Large intestine (tissue), 3 donors: ENCODE measurements at regions not wholly inside any gene's neighbourhood (a gene's known extent, or its start where the extent isn't known, plus 50 kb on each side); places are given as distances from the start of the nearest gene placed in this dataset.

Experiments
- DNase-seq, 2 donors: peaks; one replicate each; pipeline versions ENCODE4 v3.0.0 to v3.0.0-alpha.2; 2013
- H3K27ac ChIP-seq: one replicate; pipeline ENCODE4 v1.5.1; 2013; ENCODE audit warnings: low read length
- H3K27me3 ChIP-seq: 2 replicates; pipeline ENCODE4 v1.6.1; 2013; ENCODE audit warnings: low read length; ENCODE audit not compliant: control insufficient read depth, insufficient read depth
- H3K36me3 ChIP-seq: 2 replicates; pipeline ENCODE4 v1.6.1; 2013; ENCODE audit warnings: low read length; ENCODE audit not compliant: control insufficient read depth, insufficient read depth
- H3K4me1 ChIP-seq: one replicate; pipeline ENCODE4 v1.6.1; 2013; ENCODE audit warnings: low read length; ENCODE audit not compliant: control insufficient read depth, insufficient read depth
- H3K4me3 ChIP-seq: one replicate; pipeline ENCODE4 v1.5.1; 2013; ENCODE audit warnings: low read length
- H3K9me3 ChIP-seq: one replicate; pipeline ENCODE4 v1.6.1; 2013; ENCODE audit warnings: mild to moderate bottlenecking, low read depth, low read length, moderate library complexity; ENCODE audit not compliant: control insufficient read depth
- WGBS: methylation state at CpG from one replicate; pipeline ENCODE4 v1.1.5; 2013; ENCODE audit warnings: low lambda C conversion rate; ENCODE audit not compliant: insufficient coverage; 5-methylcytosine and 5-hydroxymethylcytosine counted together

- H3K36me3 ChIP-seq: no peaks in the 10 kb centered on the region
- H3K4me1 ChIP-seq: no peaks in the 10 kb centered on the region
- H3K27me3 ChIP-seq: no peaks in the 10 kb centered on the region
- no peak overlapping the region for H3K27ac ChIP-seq
- H3K4me3 ChIP-seq: no peak overlapping the region
- no peaks in the 10 kb centered on the region for H3K9me3 ChIP-seq
- no peak for DNase-seq
- 89% methylated on average over 2 of the region's 2 CpGs for WGBS
These were observed 325.4 kb upstream of the SMIM31 start for GRCh38 chr4:164428561-164428960.

GRCh38 chr4:164438321-164438720 is 315.6 kb upstream of the SMIM31 start:
- no peaks in the 10 kb centered on the region for H3K36me3 ChIP-seq
- no peak overlapping the region for H3K4me3 ChIP-seq
- H3K27me3 ChIP-seq: no peaks in the 10 kb centered on the region
- H3K27ac ChIP-seq: no peak overlapping the region
- H3K4me1 ChIP-seq: no peaks in the 10 kb centered on the region
- no CpG with 5 or more reads among the region's 3 CpGs for WGBS
- no peak for DNase-seq
- H3K9me3 ChIP-seq: no peaks in the 10 kb centered on the region

GRCh38 chr4:164439037-164439436 is 314.9 kb upstream of the SMIM31 start:
- Histone ChIP-seq H3K9me3 (no peaks in the 10 kb centered on the region), H3K27me3 (no peaks in the 10 kb centered on the region), H3K4me3 (no peak overlapping the region), H3K27ac (no peak overlapping the region), H3K4me1 (no peaks in the 10 kb centered on the region), H3K36me3 (no peaks in the 10 kb centered on the region)
- 100% methylated on average over 1 of the region's 4 CpGs for WGBS
- no peak for DNase-seq

GRCh38 chr4:164440199-164440598 is 313.7 kb upstream of the SMIM31 start:
- Histone ChIP-seq H3K9me3 (no peaks in the 10 kb centered on the region), H3K4me1 (no peaks in the 10 kb centered on the region), H3K27me3 (no peaks in the 10 kb centered on the region), H3K36me3 (no peaks in the 10 kb centered on the region), H3K27ac (no peak overlapping the region), H3K4me3 (no peak overlapping the region)
- no peak for DNase-seq
- no CpG with 5 or more reads among the region's 1 CpG for WGBS

GRCh38 chr4:164441109-164441508 is 312.8 kb upstream of the SMIM31 start:
- H3K9me3 ChIP-seq: no peaks in the 10 kb centered on the region
- WGBS: no CpG with 5 or more reads among the region's 1 CpG
- no peaks in the 10 kb centered on the region for H3K4me1 ChIP-seq
- H3K36me3 ChIP-seq: no peaks in the 10 kb centered on the region
- H3K27ac ChIP-seq: no peak overlapping the region
- H3K4me3 ChIP-seq: no peak overlapping the region
- DNase-seq: no peak
- H3K27me3 ChIP-seq: no peaks in the 10 kb centered on the region

GRCh38 chr4:164442180-164442579 is 311.8 kb upstream of the SMIM31 start:
- Histone ChIP-seq H3K27ac (no peak overlapping the region), H3K27me3 (no peaks in the 10 kb centered on the region)
- 63% methylated on average over 3 of the region's 3 CpGs for WGBS

GRCh38 chr4:164446516-164446915 is 307.4 kb upstream of the SMIM31 start:
- no peaks in the 10 kb centered on the region for H3K4me1 ChIP-seq
- H3K36me3 ChIP-seq: no peaks in the 10 kb centered on the region
- no peak overlapping the region for H3K4me3 ChIP-seq
- no peak for DNase-seq
- no peak overlapping the region for H3K27ac ChIP-seq
- H3K27me3 ChIP-seq: no peaks in the 10 kb centered on the region
- no peaks in the 10 kb centered on the region for H3K9me3 ChIP-seq

More at GRCh38 chr4:164442180-164442579, 311.8 kb upstream of the SMIM31 start:
- H3K9me3 ChIP-seq: no peaks in the 10 kb centered on the region
- no peak for DNase-seq
- H3K36me3 ChIP-seq: no peaks in the 10 kb centered on the region
- no peak overlapping the region for H3K4me3 ChIP-seq
- H3K4me1 ChIP-seq: no peaks in the 10 kb centered on the region

- WGBS: 43% methylated on average over 1 of the region's 2 CpGs
- H3K36me3 ChIP-seq: no peaks in the 10 kb centered on the region
- peak in 1 of 2 donors; percentile 21 for DNase-seq
- H3K4me1 ChIP-seq: no peaks in the 10 kb centered on the region
- H3K27ac ChIP-seq: no peak overlapping the region
- no peaks in the 10 kb centered on the region for H3K27me3 ChIP-seq
- no peaks in the 10 kb centered on the region for H3K9me3 ChIP-seq
- no peak overlapping the region for H3K4me3 ChIP-seq
These were observed 292.0 kb upstream of the SMIM31 start for GRCh38 chr4:164461901-164462300.

- DNase-seq: no peak
- Histone ChIP-seq H3K27ac (no peak overlapping the region), H3K4me1 (no peaks in the 10 kb centered on the region), H3K27me3 (no peaks in the 10 kb centered on the region), H3K36me3 (no peaks in the 10 kb centered on the region), H3K9me3 (no peaks in the 10 kb centered on the region), H3K4me3 (no peak overlapping the region)
These were observed 291.5 kb upstream of the SMIM31 start for GRCh38 chr4:164462471-164462870.

GRCh38 chr4:164464313-164464712 is 289.6 kb upstream of the SMIM31 start:
- H3K27ac ChIP-seq: no peak overlapping the region
- no peak overlapping the region for H3K4me3 ChIP-seq
- no peak for DNase-seq
- no peaks in the 10 kb centered on the region for H3K36me3 ChIP-seq
- no peaks in the 10 kb centered on the region for H3K4me1 ChIP-seq
- no peaks in the 10 kb centered on the region for H3K27me3 ChIP-seq
- no CpG with 5 or more reads among the region's 1 CpG for WGBS
- no peaks in the 10 kb centered on the region for H3K9me3 ChIP-seq

- Histone ChIP-seq H3K36me3 (no peaks in the 10 kb centered on the region), H3K27ac (no peak overlapping the region), H3K4me3 (no peak overlapping the region), H3K4me1 (no peaks in the 10 kb centered on the region), H3K27me3 (no peaks in the 10 kb centered on the region), H3K9me3 (no peaks in the 10 kb centered on the region)
- no peak for DNase-seq
- WGBS: 90% methylated on average over 2 of the region's 3 CpGs
These were observed 286.4 kb upstream of the SMIM31 start for GRCh38 chr4:164467493-164467892.
